22Rv1 (cell line): ENCODE measurements at regions not wholly inside any gene's neighbourhood (a gene's known extent, or its start where the extent isn't known, plus 50 kb on each side); places are given as distances from the start of the nearest gene placed in this dataset.

Experiments used
- CTCF ChIP-seq: fragments of 450-650 bp; IDR thresholded peaks from 2 replicates; pipeline ENCODE4 v1.5.1; 2017; ENCODE audit warnings: mild to moderate bottlenecking
- ZFX ChIP-seq: fragments of 450-650 bp; IDR thresholded peaks from 2 replicates; pipeline ENCODE4 v1.6.1; 2017; ENCODE audit warnings: antibody characterized with exemption, borderline replicate concordance

- no peak for TF ChIP-seq CTCF
- no peak for TF ChIP-seq ZFX
These were observed 184.7 kb downstream of the TOMM20 start for GRCh38 chr1:234943836-234944402.
